ENCODE measurements at regions not wholly inside any gene's neighbourhood (a gene's known extent, or its start where the extent isn't known, plus 50 kb on each side); places are given as distances from the start of the nearest gene placed in this dataset.
"Not testable (repeated sequence)": the region's sequence is repeated elsewhere in the genome, so short reads cannot be mapped to it uniquely, and the experiment has no call there.

DNA sequence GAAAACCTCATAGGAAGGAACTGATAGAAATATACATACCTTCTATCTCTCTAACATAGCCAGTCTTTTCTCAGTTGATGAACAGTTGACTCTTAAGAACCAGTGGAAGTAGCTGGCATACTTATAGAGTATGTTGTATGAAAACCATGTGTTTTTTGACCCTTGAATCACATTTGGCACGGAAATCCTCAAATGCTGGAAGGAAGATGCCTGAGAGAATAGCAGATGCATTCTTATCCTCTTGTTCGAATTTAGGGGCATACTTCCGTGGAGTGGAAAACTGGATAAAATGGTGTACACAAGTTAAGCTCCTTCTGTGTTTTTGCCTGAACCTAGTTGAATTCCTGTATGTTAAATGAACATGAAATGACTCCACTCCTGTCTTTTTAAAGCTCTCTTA, 145.5 kb downstream of the PCDH7 start:
- in situ Hi-C loops (cut with HindIII; ENCODE audit: low pct_ligation_motif_present, low pct_unique_long_range_greater_than_20kb, low sequenced_read_pairs): no loop called here
- DNase-seq: no peak

DNA sequence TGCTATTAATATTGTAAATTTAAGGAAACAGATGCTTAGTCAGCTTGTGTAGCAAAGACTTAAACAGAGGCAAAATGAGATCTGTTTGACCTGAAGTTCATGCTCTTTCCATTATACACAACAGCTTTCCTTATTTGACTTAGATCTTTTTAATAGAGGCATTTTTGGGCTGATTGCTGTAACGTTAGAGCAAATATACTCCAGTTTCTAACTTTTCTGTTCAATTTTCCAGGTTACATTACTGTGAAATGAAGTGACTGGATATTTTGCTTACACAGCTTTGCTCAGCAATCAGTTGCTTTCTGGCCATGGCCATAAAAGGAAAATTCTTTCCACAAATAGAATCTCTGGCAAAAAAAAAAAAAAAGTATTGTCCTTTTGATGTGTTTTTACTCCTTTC, 146.2 kb downstream of the PCDH7 start:
- in situ Hi-C loops (cut with HindIII; ENCODE audit: low pct_ligation_motif_present, low pct_unique_long_range_greater_than_20kb, low sequenced_read_pairs): no loop called here
- DNase-seq: no peak

DNA sequence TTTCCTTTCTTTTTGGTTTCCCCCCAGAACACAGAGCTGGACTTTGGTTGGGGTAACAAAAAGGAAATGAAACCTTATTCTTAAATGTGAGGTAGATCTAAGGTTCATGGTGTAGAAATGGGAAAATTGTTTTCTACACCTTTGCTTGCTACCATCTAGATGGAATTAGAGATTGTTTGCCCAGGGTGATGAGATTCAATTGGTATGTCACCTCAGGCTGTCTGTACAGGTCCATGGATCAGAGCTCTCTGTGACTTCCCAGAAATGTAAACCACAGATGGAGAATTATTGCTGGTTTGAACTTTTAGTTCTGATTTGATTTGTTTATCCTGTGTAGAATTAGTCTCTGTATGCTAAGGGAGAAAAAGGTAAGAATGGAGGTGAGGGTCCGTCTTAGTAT, 146.7 kb downstream of the PCDH7 start:
- in situ Hi-C loops (cut with HindIII; ENCODE audit: low pct_ligation_motif_present, low pct_unique_long_range_greater_than_20kb, low sequenced_read_pairs): no loop called here
- DNase-seq: no peak

DNA sequence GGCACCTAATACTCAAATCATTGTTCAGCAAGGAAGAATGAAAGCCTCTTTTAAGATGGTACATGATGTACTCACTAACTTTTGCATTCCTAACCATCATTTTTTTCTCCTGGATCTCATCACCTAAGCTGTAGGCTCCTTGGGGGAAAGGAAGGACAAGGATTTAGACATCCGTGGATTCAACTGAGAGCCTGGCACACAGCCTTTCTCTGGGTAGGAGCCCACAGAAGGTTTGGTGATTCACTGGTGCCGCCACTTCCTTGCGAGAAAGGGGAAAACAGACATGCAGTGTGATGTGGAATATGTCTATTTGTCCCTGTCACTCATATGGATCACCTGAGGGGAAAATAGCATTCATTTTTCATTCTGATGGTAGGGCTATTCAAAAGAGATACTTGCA, 147.3 kb downstream of the PCDH7 start:
- in situ Hi-C loops (cut with HindIII; ENCODE audit: low pct_ligation_motif_present, low pct_unique_long_range_greater_than_20kb, low sequenced_read_pairs): no loop called here
- DNase-seq: no peak

DNA sequence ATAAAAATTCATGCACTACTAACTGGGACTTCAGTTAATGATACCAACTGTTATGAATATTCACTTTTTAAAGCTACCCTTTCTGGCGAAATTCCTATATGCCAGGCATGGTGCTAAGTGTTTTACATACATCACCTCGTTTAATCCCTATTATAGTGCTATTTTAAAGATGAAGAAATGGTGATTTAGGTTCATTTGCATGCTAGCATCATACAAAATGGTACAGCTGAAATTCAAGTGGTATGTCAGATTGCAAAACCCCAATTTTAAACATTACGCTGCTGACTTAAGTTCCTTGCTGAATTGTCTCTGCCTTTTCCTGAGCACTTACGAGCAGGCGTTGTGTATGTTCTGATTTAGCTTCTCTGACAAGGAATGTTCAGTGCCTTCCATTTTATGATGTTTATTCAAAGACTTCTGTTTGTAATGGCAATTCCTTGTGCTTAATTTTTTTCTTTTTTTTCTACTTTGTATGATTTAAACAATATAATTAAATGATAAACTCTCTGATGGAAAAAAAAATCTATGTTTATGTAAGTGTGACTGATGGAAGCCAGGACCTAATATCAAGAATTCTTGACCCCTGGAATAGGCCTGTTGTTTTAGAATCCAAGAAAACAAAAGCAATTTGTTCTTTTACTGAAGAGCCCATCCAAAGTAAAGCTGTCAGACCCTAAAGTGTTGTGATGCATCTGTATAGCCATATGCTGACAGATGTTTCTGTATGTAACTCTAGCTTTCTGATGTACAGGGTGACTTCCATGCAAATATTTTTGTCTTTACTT, 148.1 kb downstream of the PCDH7 start:
- DNase-seq: no peak
- in situ Hi-C loops (cut with HindIII; ENCODE audit: low pct_ligation_motif_present, low pct_unique_long_range_greater_than_20kb, low sequenced_read_pairs): no loop called here

DNA sequence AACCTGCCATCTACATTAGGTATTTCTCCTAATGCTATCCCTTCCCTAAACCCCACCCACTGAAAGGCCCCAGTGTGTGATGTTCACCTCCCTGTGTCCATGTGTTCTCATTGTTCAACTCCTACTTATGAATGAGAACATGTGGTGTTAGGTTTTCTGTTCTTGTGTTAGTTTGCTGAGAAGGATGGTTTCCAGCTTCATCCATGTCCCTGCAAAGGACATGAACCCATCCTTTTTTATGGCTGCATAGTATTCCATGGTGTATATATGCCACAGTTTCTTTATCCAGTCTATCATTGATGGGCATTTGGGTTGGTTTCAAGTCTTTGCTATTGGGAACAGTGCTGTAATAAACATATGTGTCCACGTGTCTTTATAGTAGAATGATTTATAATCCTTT, 149.2 kb downstream of the PCDH7 start:
- DNase-seq; in situ Hi-C loops (cut with HindIII; ENCODE audit: low pct_ligation_motif_present, low pct_unique_long_range_greater_than_20kb, low sequenced_read_pairs): not testable (repeated sequence)

DNA sequence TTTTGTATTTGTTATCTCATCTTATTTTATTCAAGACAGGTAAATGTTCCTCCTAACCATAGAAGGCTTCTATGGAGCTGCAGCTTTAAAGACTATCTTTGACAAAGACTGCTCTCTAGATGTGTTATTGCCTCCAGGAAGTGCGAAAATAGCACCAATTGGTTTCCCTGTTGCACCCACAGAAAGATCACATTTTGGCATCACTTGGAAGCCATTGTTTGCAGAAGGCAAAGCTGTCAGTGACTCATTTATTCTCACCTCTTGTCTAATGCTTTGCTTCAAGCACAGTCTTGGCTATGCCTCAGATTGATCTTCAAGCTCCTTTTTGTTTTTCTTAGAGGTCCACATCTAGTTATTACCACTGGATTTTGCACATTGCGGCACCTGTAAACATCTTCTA, 150.3 kb downstream of the PCDH7 start:
- DNase-seq: no peak
- in situ Hi-C loops (cut with HindIII; ENCODE audit: low pct_ligation_motif_present, low pct_unique_long_range_greater_than_20kb, low sequenced_read_pairs): no loop called here

DNA sequence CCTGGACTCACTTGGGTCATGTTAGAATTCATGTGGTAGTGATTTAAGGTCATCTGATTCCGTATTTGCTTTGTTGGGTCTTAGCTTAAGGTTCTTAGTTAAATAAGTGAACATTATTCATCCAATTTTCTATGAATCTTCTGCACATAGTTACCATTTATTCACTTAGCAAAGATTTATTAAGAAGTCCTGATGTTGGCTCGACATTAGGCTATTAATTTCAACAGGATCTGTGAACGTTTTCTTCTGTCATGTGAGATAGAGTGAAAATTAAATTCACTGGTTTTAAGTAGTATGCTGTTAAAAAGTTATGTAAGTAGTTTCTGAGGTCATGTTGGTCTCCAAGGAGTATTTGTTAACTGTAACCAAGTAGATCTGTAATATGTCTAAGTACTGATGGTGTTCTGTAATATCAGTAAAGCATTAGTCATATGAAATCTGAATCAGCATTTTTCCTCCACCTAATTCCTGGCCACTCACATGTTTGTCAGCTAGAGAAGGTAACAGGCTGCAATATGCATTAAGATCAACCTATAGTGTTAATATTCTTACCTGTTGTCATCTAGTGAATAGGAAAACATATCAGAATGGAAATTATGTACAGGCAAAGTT, 155.6 kb downstream of the PCDH7 start:
- in situ Hi-C loops (cut with HindIII; ENCODE audit: low pct_ligation_motif_present, low pct_unique_long_range_greater_than_20kb, low sequenced_read_pairs): no loop called here
- no peak for DNase-seq

DNA sequence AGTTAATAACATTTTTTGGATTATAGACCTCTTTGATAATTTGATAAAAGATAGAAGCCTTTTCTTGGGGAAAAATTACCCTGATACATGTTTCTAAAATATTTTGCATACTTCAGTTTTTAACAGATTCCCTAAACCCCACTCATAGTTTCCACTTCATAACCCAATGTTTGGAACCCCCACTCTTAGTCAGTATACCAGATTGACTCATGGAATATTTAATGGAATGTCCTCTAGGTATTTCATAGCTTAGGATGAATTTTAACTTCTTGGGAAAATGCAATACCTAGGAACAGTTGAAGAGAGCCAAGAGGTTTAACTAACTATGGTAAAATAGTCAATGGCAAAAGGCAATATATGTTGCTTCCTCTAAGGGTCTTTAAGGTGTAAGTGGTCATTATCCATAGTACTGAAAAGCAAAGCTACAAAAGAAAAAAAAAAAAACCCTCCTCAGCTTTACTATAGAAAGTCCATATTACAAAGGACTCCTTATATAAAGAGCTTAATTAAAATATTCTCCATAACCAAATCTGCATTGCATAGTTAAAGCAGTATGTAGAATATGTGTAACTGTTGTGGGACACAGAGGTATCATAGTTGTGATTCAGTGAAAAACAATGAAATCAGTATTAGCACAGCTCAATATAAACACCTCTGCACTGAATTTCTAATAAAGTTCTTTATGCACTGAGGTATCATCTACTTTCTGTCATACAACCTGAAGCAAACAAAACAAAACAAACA, 159.9 kb downstream of the PCDH7 start:
- no peak for DNase-seq
- in situ Hi-C loops (cut with HindIII; ENCODE audit: low pct_ligation_motif_present, low pct_unique_long_range_greater_than_20kb, low sequenced_read_pairs): no loop called here

DNA sequence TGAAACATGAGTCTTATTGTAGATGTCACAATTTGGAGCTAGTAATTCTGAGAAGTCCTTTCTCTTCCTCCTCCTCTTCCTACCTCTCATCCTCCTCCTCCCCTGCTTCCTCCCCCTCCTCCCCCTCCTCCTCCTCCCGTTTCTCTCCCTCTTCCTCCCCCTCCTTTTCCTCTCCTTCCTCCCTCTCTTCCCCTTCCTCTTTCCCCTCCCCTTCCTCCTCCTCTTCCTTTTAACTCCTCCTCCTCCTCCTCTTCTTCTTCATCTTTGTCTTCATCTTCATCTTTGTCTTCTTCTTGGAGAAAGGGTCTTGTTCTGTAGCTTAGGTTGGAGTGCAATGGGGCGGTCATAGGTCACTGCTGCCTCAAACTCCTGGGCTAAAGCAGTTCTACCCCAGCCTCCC, 161.8 kb downstream of the PCDH7 start:
- in situ Hi-C loops (cut with HindIII; ENCODE audit: low pct_ligation_motif_present, low pct_unique_long_range_greater_than_20kb, low sequenced_read_pairs): no loop called here
- no peak for DNase-seq

DNA sequence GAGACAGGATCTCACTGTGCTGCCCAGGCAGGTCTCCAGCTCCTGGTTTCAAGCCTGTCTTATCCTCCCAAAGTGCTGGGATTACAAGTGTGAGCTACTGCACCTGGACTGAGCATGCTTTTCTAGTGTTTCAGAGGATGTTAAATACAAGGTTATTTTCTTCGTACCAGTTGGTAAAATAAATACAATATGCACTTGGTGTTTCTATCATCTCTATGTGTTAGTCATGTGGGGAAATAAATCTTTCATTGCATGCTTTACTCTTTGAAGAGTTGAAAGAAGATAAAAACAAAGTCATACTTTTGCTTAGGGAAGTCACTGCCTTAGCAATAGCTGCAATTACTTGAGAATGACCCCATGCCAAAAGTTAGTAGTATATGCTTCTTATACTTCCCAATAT, 162.3 kb downstream of the PCDH7 start:
- DNase-seq: no peak
- in situ Hi-C loops (cut with HindIII; ENCODE audit: low pct_ligation_motif_present, low pct_unique_long_range_greater_than_20kb, low sequenced_read_pairs): no loop called here

DNA sequence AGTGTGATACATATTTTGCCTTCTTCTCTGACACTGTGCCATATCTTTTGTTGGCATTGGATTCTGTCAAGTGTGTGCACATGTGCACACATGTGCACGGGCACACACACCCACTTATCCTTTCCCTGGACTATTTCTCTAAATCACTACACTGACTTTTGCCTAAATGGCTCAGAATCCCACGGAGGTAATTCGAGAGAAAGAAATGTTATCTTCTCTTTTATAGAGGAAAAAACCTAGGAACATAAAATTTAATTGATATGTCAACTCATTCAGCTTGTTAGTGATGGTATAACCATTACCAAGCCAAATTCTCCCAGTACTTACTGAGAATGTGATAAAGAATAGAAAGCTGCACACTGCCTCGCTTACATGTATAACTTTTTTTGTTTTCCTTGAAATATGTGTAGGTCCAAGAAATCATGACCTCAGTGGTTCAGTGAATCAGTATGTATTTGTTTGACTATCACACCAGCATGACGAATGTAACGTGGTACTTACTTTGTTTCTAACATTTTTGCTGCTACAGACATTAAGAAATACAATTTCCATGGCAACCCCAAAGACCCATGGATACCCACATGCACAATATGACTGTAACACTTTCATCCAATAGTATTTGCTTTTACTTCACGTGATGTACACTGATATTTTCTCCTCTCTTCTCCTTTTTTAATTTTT, 163.0 kb downstream of the PCDH7 start:
- in situ Hi-C loops (cut with HindIII; ENCODE audit: low pct_ligation_motif_present, low pct_unique_long_range_greater_than_20kb, low sequenced_read_pairs): no loop called here
- no peak for DNase-seq

DNA sequence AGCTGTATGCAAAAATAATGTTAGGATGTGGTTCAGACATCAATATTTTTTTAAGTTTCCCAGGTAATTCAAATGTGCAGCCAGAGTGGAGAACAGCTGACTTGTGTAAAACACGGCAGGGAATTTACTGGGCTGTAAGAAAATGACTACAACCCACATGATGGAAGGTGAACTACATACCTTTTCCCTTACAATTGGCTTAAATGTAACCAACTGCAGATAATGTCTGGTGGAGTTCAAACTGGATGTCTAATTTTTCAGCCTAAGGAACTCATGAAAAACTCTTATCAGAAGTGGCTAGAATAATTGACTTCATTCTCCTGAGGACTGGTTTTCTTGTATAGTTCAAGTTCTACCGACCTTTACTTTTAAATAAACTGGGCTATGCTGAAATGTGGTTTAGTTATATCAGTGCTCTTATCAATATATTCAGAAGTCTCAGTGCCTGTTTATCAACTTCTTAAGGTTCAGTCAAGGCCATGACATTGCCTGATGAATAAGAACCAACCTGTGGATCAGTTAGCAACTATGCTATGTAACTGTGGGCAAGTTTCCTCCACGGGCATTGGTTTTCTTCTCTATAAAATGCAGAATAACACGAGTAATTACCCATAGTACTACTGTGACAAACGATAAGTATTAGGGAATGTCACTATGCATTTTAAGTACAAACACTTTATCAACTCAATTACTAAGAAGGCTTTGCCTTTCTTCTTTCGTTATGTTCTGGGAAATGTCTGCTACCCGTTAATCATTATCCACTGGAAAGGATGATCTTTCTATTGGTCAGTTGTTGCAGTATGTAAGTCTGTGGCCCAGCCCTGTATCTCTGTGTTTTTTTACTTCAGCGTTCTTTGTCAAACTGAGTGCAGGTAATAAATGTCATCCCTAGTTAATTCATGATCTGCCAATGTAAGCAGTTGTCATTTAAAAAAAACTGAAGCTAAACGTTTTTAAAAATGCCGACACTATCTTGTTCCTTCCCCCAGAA, 181.6 kb downstream of the PCDH7 start:
- in situ Hi-C loops (cut with HindIII; ENCODE audit: low pct_ligation_motif_present, low pct_unique_long_range_greater_than_20kb, low sequenced_read_pairs): no loop called here
- DNase-seq: peak; percentile 18

DNA sequence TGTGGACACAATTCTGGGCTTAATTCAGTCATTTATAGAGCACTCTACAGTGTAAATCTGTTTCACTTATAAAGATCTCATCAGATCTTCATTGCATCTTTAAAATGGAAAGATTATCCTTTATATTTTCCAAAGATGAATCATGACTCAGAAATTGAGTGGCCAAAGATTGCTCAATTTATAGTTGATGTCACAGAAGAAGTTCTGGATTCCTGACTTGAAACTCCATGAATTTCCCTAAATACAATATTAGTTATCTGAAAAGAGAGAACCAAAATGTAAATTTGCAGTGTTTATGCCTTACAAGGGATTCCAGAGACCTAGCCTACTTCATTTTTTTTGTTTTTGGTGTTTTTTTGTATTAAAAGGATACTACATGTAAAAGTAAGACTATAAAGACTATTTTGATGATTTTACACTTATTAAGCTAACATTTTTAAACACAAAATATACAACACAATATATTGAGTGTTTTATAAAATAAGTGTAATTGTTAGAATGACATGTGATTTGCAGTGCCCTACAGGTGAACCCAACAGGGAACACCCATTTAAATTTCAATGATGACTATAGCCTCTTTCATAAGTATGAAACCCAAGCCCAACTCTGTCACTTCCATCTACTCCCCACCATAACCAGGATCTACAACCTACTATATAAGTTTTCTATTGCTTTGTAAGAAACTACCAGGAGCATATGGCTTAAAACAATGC, 183.5 kb downstream of the PCDH7 start:
- no peak for DNase-seq
- in situ Hi-C loops (cut with HindIII; ENCODE audit: low pct_ligation_motif_present, low pct_unique_long_range_greater_than_20kb, low sequenced_read_pairs): no loop called here

DNA sequence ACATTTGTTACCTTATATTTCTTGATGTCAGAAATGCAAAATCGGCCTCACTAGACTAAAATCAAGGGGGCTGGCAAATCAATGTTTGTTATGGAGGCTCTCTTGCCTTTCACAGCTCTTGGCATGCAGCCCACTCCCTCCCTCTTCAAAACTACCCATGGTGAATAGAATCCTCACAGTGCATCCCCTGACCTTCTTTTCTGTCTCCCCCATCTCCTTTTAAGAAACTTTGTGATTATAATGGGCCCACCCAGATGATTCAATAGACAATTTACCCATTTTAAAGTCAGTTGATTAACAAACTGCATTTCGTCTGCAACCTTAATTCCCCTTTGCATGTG, 184.0 kb downstream of the PCDH7 start:
- no peak for DNase-seq
- in situ Hi-C loops (cut with HindIII; ENCODE audit: low pct_ligation_motif_present, low pct_unique_long_range_greater_than_20kb, low sequenced_read_pairs): no loop called here

DNA sequence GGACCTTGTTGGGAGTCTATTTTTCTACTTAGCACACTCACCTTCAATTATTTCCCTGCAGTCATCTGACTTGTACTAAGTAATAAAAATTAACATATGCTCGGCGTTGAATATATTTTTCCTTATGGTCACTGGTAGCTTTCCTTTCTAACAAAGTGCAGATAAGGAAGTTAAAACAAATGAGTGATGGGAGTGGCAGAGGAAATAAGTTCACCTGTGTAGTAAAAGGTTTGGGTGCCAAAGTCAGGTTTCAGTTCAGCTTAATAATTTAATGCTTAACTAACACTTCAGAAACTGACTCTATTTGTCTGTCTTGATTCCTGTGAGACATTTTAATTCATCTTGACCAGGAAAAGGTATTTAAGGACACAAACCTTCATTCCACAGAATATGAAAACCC, 184.4 kb downstream of the PCDH7 start:
- in situ Hi-C loops (cut with HindIII; ENCODE audit: low pct_ligation_motif_present, low pct_unique_long_range_greater_than_20kb, low sequenced_read_pairs): no loop called here
- no peak for DNase-seq

DNA sequence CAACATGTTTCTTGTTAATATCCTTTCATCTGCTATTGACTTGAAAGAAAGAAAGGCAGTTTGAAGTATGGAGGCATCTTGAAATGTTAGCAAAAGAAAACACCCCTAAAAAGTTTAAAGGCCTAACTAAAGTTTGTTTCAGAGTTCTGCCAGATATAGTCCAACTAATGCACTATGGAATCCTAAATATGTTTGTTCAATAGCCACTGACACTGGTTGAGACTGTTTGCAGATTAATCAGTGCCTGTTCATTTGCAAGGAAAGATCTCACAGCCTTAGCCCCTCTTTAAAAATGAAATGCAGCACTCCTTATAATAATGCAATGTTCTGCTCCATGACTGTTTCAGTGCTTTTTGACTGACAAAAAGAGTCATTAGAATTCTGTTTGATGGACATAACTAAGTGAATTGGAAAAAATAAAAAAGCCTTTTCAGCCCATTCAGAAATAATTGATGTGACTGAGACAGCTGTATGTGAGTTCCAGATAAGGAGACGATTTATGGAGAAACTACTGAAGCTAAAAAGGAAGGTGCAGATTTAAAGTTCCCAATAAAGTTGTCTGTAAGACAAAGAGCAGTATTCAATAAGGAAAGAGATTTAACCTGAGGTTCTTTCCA, 192.0 kb downstream of the PCDH7 start:
- in situ Hi-C loops (cut with HindIII; ENCODE audit: low pct_ligation_motif_present, low pct_unique_long_range_greater_than_20kb, low sequenced_read_pairs): no loop called here
- DNase-seq: no peak
